Endothelial cell of umbilical vein (primary cell): ENCODE measurements at regions not wholly inside any gene's neighbourhood (a gene's known extent, or its start where the extent isn't known, plus 50 kb on each side); places are given as distances from the start of the nearest gene placed in this dataset.
"Not testable (repeated sequence)": the region's sequence is repeated elsewhere in the genome, so short reads cannot be mapped to it uniquely, and the experiment has no call there.

Source experiments
- CTCF ChIP-seq, 2 donors: IDR thresholded peaks; 1 replicate in 1 of 2; 2 replicates in 1 of 2; pipeline ENCODE4 v1.5.1; 2011; ENCODE audit warnings: low read length in 2 of 2, mild to moderate bottlenecking in 2 of 2, moderate library complexity in 2 of 2, control low read depth in 1 of 2, inconsistent platforms in 1 of 2, low read depth in 1 of 2; ENCODE audit not compliant: insufficient read depth in 1 of 2; ENCODE audit errors: extremely low read depth in 1 of 2
- EZH2 ChIP-seq: IDR thresholded peaks from 2 replicates; pipeline ENCODE4 v1.6.1; 2012; ENCODE audit warnings: borderline replicate concordance, low read depth, mild to moderate bottlenecking, moderate library complexity, low read length, inconsistent platforms; ENCODE audit not compliant: severe bottlenecking
- POLR2A ChIP-seq: IDR thresholded peaks from 2 replicates; pipeline ENCODE4 v1.6.1; 2012; ENCODE audit warnings: low read depth, mild to moderate bottlenecking, control low read depth, low read length
- TF ChIP-seq, protein P1 (sequence below): IDR thresholded peaks from 2 replicates; pipeline ENCODE4 v1.6.1; 2011; ENCODE audit not compliant: insufficient read depth, insufficient read length

GRCh38 chr5:82932473-82933220 lies 144.5 kb downstream of the TMEM167A start:
- not testable (repeated sequence) for TF ChIP-seq CTCF (IDR thresholded peaks at IDR 0.05; ENCODE audit: extremely low read depth in 1 of 2, insufficient read depth in 1 of 2, low read depth in 1 of 2, low read length in 2 of 2); POLR2A; EZH2
- TF ChIP-seq, protein P1, sequence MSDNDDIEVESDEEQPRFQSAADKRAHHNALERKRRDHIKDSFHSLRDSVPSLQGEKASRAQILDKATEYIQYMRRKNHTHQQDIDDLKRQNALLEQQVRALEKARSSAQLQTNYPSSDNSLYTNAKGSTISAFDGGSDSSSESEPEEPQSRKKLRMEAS, result not testable (repeated sequence)
